IPS-NIHi7 (cell line): ENCODE measurements at regions not wholly inside any gene's neighbourhood (a gene's known extent, or its start where the extent isn't known, plus 50 kb on each side); places are given as distances from the start of the nearest gene placed in this dataset.
"Not testable (repeated sequence)": the region's sequence is repeated elsewhere in the genome, so short reads cannot be mapped to it uniquely, and the experiment has no call there.

Source experiments
- DNase-seq: peaks from one replicate; pipeline ENCODE4 v3.0.0; 2012; ENCODE audit warnings: mixed read lengths; ENCODE audit errors: extremely low spot score

GRCh38 chrX:43375136-43375535, 281.0 kb upstream of the MAOA start:
- DNase-seq: no peak

DNA sequence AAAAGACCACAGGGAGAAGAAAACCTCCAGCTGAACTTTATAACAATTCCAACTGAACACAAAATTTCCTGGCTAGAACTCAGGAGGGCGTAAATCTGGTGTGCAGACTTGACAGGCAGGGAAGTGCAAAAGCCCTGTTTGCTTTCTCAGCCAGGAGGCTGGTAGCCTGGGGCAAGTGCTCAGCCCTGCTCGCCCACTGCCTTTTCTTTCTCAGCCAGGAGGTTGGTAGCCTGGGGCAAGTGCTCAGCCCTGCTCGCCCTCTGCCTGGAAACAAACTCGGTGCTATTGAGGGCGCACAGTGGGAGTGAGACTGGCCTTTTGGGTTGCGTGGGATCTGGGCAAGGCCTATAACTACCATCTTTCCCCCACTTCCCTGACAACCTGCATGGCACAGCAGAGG, 275.4 kb upstream of the MAOA start:
- DNase-seq: no peak

DNA sequence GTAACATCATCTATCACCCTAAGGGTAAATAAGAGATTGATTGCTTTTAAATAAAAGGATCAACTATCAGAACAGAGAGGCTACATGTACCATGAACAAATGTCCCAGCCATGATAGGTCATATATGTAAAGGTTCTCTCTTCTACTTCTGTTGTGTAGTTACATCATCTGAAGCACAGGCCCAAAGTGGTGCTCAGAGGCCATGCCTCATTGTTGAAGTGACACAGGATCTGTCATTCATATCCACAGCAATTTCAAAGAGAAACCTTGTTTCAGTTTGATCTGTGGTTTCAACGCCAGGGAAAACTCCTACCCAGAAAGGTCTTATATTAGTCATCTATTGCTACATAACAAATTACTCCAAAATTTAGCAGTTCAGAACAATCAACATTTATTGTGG, 269.2 kb upstream of the MAOA start:
- DNase-seq: no peak

DNA sequence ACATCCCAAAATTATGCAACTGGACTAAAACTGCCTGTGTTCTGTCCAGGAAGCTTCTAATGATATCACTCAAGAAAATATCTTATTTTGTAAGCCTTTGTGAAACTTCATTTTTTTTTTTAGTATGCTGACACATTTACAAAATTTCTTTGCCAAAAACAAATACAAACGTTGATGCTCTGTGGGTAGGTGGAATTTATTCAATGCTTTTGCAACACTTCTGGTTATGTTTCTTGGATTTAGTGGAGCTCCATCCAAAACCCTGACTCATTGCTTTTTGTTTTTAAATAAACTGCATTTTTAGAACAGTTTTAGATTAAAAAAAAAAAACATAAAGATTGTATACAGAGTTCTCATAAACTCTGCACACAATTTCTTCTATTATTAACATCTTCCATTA, 250.9 kb upstream of the MAOA start:
- DNase-seq: no peak

DNA sequence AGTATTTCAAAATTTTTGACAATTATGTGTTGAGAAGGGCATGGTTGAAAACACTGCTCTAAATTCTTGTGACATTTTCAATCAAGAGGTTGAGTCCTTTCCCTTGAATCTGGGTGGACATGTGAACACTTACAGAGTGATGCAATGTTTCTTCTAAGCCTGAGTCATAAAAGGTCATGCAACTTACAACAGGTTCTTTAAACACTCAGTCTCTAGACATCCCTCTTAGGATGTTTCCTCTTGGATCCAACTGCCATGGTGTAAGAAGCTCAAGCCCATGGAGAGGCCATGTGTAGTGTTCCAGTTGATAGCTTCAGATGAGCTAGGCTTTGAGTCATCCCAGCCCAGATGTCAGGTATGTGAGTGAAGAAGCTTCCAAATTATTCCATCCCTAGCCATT, 232.2 kb upstream of the MAOA start:
- no peak for DNase-seq

GRCh38 chrX:43436517-43436916, 219.6 kb upstream of the MAOA start:
- no peak for DNase-seq

DNA sequence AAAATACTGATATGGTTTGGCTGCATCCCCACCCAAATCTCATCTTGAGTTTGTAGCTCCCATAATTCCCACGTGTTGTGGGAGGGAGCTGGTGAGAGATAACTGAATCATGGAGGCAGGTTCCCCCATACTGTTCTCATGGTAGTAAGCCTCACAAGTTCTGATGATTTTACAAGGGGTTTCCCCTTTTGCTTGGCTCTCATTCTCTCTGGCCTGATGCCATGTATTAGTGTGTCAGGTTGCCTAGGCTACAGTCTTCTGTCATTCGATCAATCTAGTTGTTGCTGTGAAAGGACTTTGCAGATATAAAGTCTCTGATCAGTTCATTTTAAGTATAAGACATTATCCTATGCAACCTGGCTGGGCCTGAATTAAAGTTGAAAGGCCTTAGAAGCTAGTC, 209.3 kb upstream of the MAOA start:
- no peak for DNase-seq

- no peak for DNase-seq
Observed at GRCh38 chrX:43448688-43449087, 207.4 kb upstream of the MAOA start.

DNA sequence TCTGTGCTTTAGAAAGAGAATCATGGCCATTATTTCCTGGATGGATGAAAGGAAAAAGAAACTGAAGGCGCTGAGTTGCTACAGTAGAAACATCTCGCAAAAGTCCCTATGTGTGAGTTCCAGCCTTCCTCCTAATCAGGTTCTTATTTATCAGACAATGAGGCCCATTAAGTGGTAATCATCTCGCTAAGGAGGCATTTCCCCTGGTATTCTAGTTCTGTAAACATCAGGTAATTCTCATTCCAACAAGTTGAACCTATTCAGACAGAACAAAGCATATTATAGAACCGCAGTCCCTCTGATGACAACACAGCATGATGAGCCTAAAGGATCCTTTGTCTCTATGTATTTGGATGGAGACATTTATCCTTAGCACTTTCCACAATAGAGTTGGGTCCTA, 205.7 kb upstream of the MAOA start:
- peak; percentile 19 for DNase-seq

- not testable (repeated sequence) for DNase-seq
Observed at GRCh38 chrX:43451976-43452686, 204.0 kb upstream of the MAOA start.

- DNase-seq: no peak
Observed at GRCh38 chrX:43456063-43456462, 200.0 kb upstream of the MAOA start.

GRCh38 chrX:43456906-43457305, 199.2 kb upstream of the MAOA start:
- no peak for DNase-seq

GRCh38 chrX:43467608-43468234, 188.4 kb upstream of the MAOA start:
- no peak for DNase-seq

DNA sequence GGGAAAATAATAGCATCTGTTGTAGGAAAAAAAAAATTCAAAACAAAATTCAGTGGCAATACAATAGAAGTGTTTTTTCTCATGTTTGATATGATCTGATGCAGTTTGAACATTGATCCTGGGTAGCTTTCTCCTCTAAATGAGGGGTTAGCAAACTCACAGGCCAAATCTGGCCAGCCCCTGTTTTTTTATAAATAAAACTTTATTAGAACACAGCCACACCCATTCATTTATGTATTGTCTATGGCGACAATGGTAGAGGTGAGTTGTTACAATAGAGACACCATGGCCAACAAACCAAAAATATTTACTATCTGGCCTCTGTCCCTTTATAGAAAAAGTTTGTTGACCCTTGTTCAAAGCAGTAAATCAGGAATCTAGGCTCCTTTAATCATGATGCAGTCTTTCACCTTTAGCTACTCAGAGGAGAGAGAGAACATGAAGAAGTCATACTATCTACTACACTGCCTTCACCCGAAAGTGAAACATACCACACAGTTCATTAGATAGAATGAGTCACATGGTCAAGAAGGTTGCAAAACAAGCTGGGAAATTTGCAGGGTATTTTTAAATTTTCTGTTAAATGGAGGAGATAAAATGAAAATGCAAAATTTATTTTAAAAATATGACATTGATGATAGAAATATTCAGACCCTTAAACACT, 186.6 kb upstream of the MAOA start:
- no peak for DNase-seq

DNA sequence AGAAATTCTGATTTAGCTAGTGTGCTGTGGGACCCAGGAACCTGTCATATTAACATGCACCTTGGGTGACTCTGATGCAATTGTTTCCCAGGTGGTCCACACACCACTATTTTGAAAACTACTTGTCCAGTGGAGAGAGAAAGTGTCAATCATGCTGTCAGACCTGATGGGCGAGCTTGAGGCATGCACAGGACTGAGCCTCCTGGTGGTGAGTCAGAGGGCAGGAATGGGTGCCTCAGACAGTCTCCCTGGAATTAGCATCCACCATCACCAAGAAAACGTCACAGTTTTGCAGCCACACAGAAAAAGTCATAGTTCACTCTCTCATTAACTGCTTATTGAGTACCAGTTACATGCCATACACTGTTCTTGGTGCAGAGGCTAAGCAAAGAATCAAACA, 181.8 kb upstream of the MAOA start:
- DNase-seq: peak; percentile 50

- no peak for DNase-seq
Observed at GRCh38 chrX:43479070-43479469, 177.0 kb upstream of the MAOA start.

DNA sequence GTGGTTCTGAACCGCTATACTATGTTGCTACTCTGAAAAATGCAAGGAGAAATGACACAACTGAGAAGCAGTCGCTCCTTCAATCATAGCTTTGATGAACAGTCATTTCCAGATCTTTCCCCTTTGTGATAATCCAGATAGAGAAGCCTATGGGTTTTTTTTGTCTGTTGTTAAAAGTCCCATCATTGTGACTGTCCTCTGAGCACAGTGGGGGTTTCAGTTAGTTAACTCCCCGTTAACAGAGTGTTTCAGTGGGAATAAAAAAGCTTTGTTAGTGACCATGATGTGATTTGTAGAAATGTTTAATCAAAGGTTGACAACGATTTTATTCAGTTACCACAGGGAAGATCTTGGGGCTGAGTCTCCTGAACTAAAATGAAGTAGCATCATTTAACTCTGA, 176.2 kb upstream of the MAOA start:
- no peak for DNase-seq

- peak; percentile 18 for DNase-seq
Observed at GRCh38 chrX:43481576-43481975, 174.5 kb upstream of the MAOA start.

DNA sequence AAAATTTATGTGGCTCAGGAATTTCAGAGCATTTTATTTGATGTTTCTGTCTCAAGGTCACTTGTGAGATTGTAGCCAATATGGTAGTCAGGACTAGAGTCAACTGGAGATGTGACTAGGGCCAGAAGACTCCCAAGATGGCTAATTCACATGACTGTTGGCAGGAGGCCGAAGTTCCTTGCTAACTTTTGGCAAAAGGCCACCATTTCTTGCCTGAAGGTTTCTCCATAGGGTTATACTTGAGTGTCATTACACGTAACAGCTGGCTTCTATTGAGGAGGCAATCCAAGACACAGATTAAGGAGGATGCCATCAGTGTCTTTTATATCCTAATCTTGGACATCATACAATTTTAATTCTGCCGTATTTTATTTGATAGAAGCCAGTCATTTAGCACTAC, 162.3 kb upstream of the MAOA start:
- no peak for DNase-seq

DNA sequence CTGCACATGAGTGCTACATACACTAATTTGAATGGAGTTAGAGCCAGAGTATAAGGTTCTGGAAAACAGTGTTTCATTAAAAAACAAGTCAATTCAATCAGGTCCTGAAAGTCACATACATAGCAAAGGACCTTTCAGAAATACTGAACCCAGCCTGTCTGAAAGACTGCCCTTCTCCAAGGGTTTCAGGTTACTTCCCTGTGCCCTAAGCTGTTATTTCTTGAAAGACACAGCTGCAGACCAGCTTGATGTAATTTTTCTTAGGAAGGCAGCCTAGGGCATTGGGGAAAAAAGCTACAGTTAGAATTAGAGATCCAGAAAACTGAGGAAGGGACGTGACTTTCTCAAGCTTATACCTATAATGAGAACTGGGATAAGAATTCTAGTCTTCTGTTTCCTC, 155.9 kb upstream of the MAOA start:
- peak; percentile 28 for DNase-seq

- DNase-seq: no peak
Observed at GRCh38 chrX:43500996-43501694, 155.0 kb upstream of the MAOA start.

GRCh38 chrX:43504394-43504793, 151.7 kb upstream of the MAOA start:
- DNase-seq: no peak

DNA sequence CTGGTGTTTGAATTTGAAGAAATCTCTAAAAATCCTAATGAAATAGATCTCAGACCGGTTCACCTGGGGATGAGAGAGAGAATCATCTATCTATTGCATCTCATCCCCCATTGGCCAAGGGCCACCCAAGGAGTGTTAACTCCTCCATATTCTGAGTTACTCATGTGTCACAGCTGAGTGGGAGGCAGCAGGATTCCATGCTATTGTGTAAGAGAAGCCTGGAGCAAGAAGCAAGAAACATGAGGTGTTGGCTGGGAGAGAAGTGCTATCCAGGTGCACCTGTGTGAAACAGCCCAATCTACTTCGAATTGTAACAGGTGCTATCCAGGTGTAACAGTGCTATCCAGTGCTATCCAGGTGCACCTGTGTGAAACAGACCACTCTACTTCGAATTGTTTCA, 150.3 kb upstream of the MAOA start:
- peak; percentile 14 for DNase-seq
